ENCODE measurements at regions not wholly inside any gene's neighbourhood (a gene's known extent, or its start where the extent isn't known, plus 50 kb on each side); places are given as distances from the start of the nearest gene placed in this dataset.

- no peak overlapping the region for H2BK5ac ChIP-seq (ENCODE audit: low read depth, low read length, poor library complexity, severe bottlenecking)
- H4K91ac ChIP-seq (ENCODE audit: insufficient read depth, low read depth, low read length): no peak overlapping the region
- no peak overlapping the region for H4K5ac ChIP-seq (ENCODE audit: low read depth, low read length)
- no peaks in the 10 kb centered on the region for H3K27me3 ChIP-seq (ENCODE audit: control insufficient read depth, insufficient read depth, low read length)
- no peak overlapping the region for H3K4me3 ChIP-seq (ENCODE audit: insufficient read depth, low read depth, low read length)
- H3K9ac ChIP-seq (ENCODE audit: low read depth, low read length): no peak overlapping the region
- H3K27ac ChIP-seq (ENCODE audit: insufficient read depth, low read length): no peak overlapping the region
- H3K4ac ChIP-seq (ENCODE audit: low read depth, low read length): no peak overlapping the region
- H4K8ac ChIP-seq (ENCODE audit: low read depth in 2 of 2, low read length in 2 of 2): no peak overlapping the region; a peak in 1 of 4 replicates
- DNase-seq (no peak), ATAC-seq (ENCODE audit: low read depth) (no peak)
- H2AFZ ChIP-seq (replicated peaks; ENCODE audit: low read length, poor library complexity): no peak overlapping the region
- H3K14ac ChIP-seq (replicated peaks; ENCODE audit: low read depth, low read length): no peak overlapping the region
- ChIA-PET POLR2A (ENCODE audit: unreplicated experiment) (no interaction called here), CTCF (no interaction called here)
- H3K9me3 ChIP-seq (ENCODE audit: control insufficient read depth, insufficient read depth, low read length): no peaks in the 10 kb centered on the region
- no peak for TF ChIP-seq CTCF (conservative IDR thresholded peaks at IDR 0.05; ENCODE audit: low read depth, low read length)
- TF ChIP-seq RAD21 (IDR thresholded peaks at IDR 0.05; ENCODE audit: low read length): no peak
- TF ChIP-seq MXI1 (IDR thresholded peaks at IDR 0.05; ENCODE audit: borderline replicate concordance, low read depth, low read length): no peak
- no peak for TF ChIP-seq NFE2L2 (IDR thresholded peaks at IDR 0.05; ENCODE audit: low read depth, low read length)
- no peak for TF ChIP-seq MAFK (IDR thresholded peaks at IDR 0.05; ENCODE audit: low read depth, low read length)
- TF ChIP-seq, protein P1, sequence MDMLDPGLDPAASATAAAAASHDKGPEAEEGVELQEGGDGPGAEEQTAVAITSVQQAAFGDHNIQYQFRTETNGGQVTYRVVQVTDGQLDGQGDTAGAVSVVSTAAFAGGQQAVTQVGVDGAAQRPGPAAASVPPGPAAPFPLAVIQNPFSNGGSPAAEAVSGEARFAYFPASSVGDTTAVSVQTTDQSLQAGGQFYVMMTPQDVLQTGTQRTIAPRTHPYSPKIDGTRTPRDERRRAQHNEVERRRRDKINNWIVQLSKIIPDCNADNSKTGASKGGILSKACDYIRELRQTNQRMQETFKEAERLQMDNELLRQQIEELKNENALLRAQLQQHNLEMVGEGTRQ (IDR thresholded peaks at IDR 0.05; ENCODE audit: low read depth, low read length): no peak
- TF ChIP-seq, protein P2, sequence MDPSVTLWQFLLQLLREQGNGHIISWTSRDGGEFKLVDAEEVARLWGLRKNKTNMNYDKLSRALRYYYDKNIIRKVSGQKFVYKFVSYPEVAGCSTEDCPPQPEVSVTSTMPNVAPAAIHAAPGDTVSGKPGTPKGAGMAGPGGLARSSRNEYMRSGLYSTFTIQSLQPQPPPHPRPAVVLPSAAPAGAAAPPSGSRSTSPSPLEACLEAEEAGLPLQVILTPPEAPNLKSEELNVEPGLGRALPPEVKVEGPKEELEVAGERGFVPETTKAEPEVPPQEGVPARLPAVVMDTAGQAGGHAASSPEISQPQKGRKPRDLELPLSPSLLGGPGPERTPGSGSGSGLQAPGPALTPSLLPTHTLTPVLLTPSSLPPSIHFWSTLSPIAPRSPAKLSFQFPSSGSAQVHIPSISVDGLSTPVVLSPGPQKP (IDR thresholded peaks at IDR 0.05; ENCODE audit: borderline replicate concordance, low read depth, low read length): no peak
- no peak for TF ChIP-seq FOS (IDR thresholded peaks at IDR 0.05; ENCODE audit: low read depth, low read length)
- no peak for TF ChIP-seq POLR2A (IDR thresholded peaks at IDR 0.05; ENCODE audit: low read depth, low read length)
- TF ChIP-seq CEBPB (IDR thresholded peaks at IDR 0.05; ENCODE audit: low read depth, low read length): no peak
- TF ChIP-seq BHLHE40 (IDR thresholded peaks at IDR 0.05; ENCODE audit: low read depth, low read length): no peak
- no peak for TF ChIP-seq CHD1 (IDR thresholded peaks at IDR 0.05; ENCODE audit: low read depth, low read length)
- no peak for TF ChIP-seq SMC3 (IDR thresholded peaks at IDR 0.05; ENCODE audit: low read depth, low read length)
- no peak for TF ChIP-seq RCOR1 (IDR thresholded peaks at IDR 0.05; ENCODE audit: insufficient replicate concordance, low read length)
- TF ChIP-seq RFX5 (IDR thresholded peaks at IDR 0.05; ENCODE audit: low read depth, low read length): no peak
- H3K36me3 ChIP-seq (ENCODE audit: control insufficient read depth, insufficient read depth, low read length): no peaks in the 10 kb centered on the region
- no peak overlapping the region for H2AK9ac ChIP-seq (replicated peaks; ENCODE audit: low read depth, low read length, poor library complexity)
- H3K4me1 ChIP-seq (ENCODE audit: control insufficient read depth, insufficient read depth, low read length): peaks cover 4% of the 10 kb centered on the region; the same call in 1 of the 2 replicates
- no peak overlapping the region for H3K23ac ChIP-seq (ENCODE audit: low read depth, low read length)
- no TSS peak for BruUV-seq (replicated peaks)
- no peak overlapping the region for H3K18ac ChIP-seq (ENCODE audit: low read depth, low read length)
- H3K56ac ChIP-seq (ENCODE audit: extremely low read depth, insufficient read depth, low read length): no peak overlapping the region
- no peaks in the 10 kb centered on the region for H3K79me1 ChIP-seq (ENCODE audit: low read depth in 1 of 2, low read length in 2 of 2)
- H2BK15ac ChIP-seq (ENCODE audit: low read depth, low read length): no peak overlapping the region
- H2BK120ac ChIP-seq (ENCODE audit: low read depth, low read length): no peak overlapping the region
- intact Hi-C loops (cut with micrococcal nuclease) (no loop called here), in situ Hi-C loops (cut with MboI; ENCODE audit: low sequenced_read_pairs) (no loop called here), dilution Hi-C loops (cut with HindIII; ENCODE audit: low sequenced_read_pairs, unreplicated experiment) (no loop called here)
- H4K20me1 ChIP-seq (ENCODE audit: insufficient read depth, low read length): no peaks in the 10 kb centered on the region
- WGBS, 2 experiments (ENCODE audit: extremely low coverage in 2 of 2, insufficient read length in 1 of 2): no CpG with 5 or more reads among the region's 2 CpGs
- 0 out of 2 replicates have a peak, but pooled peaks cover 4% of the 10 kb centered on the region for H3K9me1 ChIP-seq (ENCODE audit: insufficient read depth, low read length)
- H2BK20ac ChIP-seq (ENCODE audit: low read depth, low read length): no peak overlapping the region
- no peak overlapping the region for H2AK5ac ChIP-seq (ENCODE audit: low read depth, low read length)
- no peak overlapping the region for H3K4me2 ChIP-seq (ENCODE audit: low read depth, low read length)
Measured at GRCh38 chr10:36573246-36573645, 552.2 kb upstream of the ANKRD30A start.

Measured in IMR-90 (cell line).